Adrenal gland (tissue), 5 donors: ENCODE measurements at regions not wholly inside any gene's neighbourhood (a gene's known extent, or its start where the extent isn't known, plus 50 kb on each side); places are given as distances from the start of the nearest gene placed in this dataset.
"Not testable (repeated sequence)": the region's sequence is repeated elsewhere in the genome, so short reads cannot be mapped to it uniquely, and the experiment has no call there.

Experiments
- CTCF ChIP-seq, 6 experiments: fragments of 450-650 bp in 4 of 6; fragments of 200-600 bp in 2 of 6; sonication (generic) in 1 of 6; IDR thresholded peaks; 1 replicate in 5 of 6; 2 replicates in 1 of 6; pipeline versions ENCODE4 v1.5.1 to v1.8.0; 2016 to 2021; ENCODE audit warnings: antibody characterized with exemption in 6 of 6, mild to moderate bottlenecking in 2 of 6, moderate library complexity in 1 of 6
- POLR2A ChIP-seq, 2 donors: fragments of 450-650 bp; IDR thresholded peaks; one replicate each; pipeline ENCODE4 v1.6.1; 2017; ENCODE audit warnings: antibody characterized with exemption in 2 of 2, mild to moderate bottlenecking in 2 of 2, moderate library complexity in 1 of 2
- donor health status: DM: no; HTN: no; CAD: no.

GRCh38 chr7:153958381-153958780 is 93.8 kb upstream of the DPP6 start:
- not testable (repeated sequence) for TF ChIP-seq CTCF, POLR2A (IDR thresholded peaks at IDR 0.05)
